ENCODE measurements at regions not wholly inside any gene's neighbourhood (a gene's known extent, or its start where the extent isn't known, plus 50 kb on each side); places are given as distances from the start of the nearest gene placed in this dataset.

DNA sequence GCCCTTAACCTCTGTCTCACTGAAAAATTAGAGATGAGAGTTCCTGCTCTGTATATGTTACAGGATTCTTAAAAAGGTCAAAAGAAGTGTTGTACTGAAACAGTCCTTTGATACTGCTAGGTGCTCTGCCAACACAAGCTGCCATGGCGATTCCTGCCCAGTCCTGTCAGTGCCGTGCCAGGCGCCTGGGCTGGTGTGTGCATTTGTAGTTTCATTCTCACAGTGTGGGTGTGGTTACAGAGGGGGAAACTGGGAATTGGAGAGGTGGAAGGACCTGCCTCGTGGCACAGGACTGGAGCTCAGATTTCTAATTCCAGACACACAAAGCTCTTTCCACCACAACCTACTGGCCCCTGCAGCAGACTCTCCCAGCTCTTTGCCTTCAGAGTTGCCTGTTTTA, 122.3 kb upstream of the RAB6C start:
- Histone ChIP-seq H3K4me3 (ENCODE audit: control insufficient read depth in 2 of 3, extremely low read depth in 1 of 3, insufficient read depth in 2 of 3, low read depth in 1 of 3, low read length in 3 of 3) (no peak overlapping the region), H3K4me2 (ENCODE audit: control insufficient read depth, extremely low read depth, insufficient read depth, low read depth, low read length) (peak overlapping the region; percentile 25), H3K4me1 (ENCODE audit: control insufficient read depth, extremely low read depth, insufficient read depth, low read length) (no peaks in the 10 kb centered on the region), H3K36me3 (ENCODE audit: control insufficient read depth in 2 of 2, extremely low read depth in 1 of 2, insufficient read depth in 2 of 2, low read length in 2 of 2) (no peaks in the 10 kb centered on the region), H3K9me1 (ENCODE audit: control insufficient read depth, extremely low read depth, insufficient read depth, low read length) (no peaks in the 10 kb centered on the region), H2AFZ (ENCODE audit: control insufficient read depth, low read length) (peak overlapping the region; percentile 80), H3K79me2 (ENCODE audit: control insufficient read depth, insufficient read depth, low read length) (no peaks in the 10 kb centered on the region), H3K9me3 (ENCODE audit: control insufficient read depth, low read depth, low read length) (no peaks in the 10 kb centered on the region), H3K9ac (ENCODE audit: control insufficient read depth, extremely low read depth, insufficient read depth, low read length) (no peak overlapping the region), H4K20me1 (ENCODE audit: control insufficient read depth, extremely low read depth, insufficient read depth, low read length) (no peaks in the 10 kb centered on the region), H3K27ac (ENCODE audit: control insufficient read depth, insufficient read depth, low read length) (no peak overlapping the region), H3K27me3 (ENCODE audit: control insufficient read depth, extremely low read depth, insufficient read depth, low read length) (no peaks in the 10 kb centered on the region)
- dilution Hi-C loops (cut with MboI; ENCODE audit: extremely low pct_ligation_motif_present, low sequenced_read_pairs) = no loop called here
- no peak for DNase-seq (ENCODE audit: low read depth, low spot score)
- FAIRE-seq = no peak
- no peak for TF ChIP-seq EZH2 (IDR thresholded peaks at IDR 0.05; ENCODE audit: low read length)
- TF ChIP-seq, protein P1, sequence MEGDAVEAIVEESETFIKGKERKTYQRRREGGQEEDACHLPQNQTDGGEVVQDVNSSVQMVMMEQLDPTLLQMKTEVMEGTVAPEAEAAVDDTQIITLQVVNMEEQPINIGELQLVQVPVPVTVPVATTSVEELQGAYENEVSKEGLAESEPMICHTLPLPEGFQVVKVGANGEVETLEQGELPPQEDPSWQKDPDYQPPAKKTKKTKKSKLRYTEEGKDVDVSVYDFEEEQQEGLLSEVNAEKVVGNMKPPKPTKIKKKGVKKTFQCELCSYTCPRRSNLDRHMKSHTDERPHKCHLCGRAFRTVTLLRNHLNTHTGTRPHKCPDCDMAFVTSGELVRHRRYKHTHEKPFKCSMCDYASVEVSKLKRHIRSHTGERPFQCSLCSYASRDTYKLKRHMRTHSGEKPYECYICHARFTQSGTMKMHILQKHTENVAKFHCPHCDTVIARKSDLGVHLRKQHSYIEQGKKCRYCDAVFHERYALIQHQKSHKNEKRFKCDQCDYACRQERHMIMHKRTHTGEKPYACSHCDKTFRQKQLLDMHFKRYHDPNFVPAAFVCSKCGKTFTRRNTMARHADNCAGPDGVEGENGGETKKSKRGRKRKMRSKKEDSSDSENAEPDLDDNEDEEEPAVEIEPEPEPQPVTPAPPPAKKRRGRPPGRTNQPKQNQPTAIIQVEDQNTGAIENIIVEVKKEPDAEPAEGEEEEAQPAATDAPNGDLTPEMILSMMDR (optimal IDR thresholded peaks at IDR 0.05 in 1 of 3, IDR thresholded peaks at IDR 0.05 in 1 of 3, conservative IDR thresholded peaks at IDR 0.05 in 1 of 3; ENCODE audit: extremely low read depth in 1 of 3, insufficient read depth in 2 of 3, low read length in 3 of 3) = no peak

DNA sequence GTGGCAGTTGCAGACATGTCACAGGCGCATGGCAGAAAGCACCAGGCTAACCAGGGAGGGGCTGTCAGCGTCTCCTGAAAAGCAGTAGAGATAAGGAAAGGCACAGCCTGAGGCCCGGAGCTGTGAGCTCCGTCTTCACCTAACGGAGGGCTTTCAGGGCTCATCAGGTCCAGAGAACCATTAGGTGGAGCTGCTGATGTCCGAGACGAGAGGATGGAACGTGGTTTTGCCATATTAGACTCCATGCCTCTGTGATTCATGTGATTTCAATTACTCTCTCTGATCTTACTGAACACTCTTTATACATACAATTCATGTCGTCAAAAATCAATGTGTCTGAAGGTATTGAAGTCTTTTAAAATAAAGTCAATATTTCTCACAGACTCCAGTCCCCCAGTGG, 120.3 kb upstream of the RAB6C start:
- dilution Hi-C loops (cut with MboI; ENCODE audit: extremely low pct_ligation_motif_present, low sequenced_read_pairs) = no loop called here
- H3K36me3 ChIP-seq (ENCODE audit: control insufficient read depth in 2 of 2, extremely low read depth in 1 of 2, insufficient read depth in 2 of 2, low read length in 2 of 2) = no peaks in the 10 kb centered on the region
- no peaks in the 10 kb centered on the region for H3K27me3 ChIP-seq (ENCODE audit: control insufficient read depth, extremely low read depth, insufficient read depth, low read length)
- no peaks in the 10 kb centered on the region for H3K4me1 ChIP-seq (ENCODE audit: control insufficient read depth, extremely low read depth, insufficient read depth, low read length)
- TF ChIP-seq, protein P1 (optimal IDR thresholded peaks at IDR 0.05 in 1 of 3, IDR thresholded peaks at IDR 0.05 in 1 of 3, conservative IDR thresholded peaks at IDR 0.05 in 1 of 3; ENCODE audit: extremely low read depth in 1 of 3, insufficient read depth in 2 of 3, low read length in 3 of 3) = no peak
- TF ChIP-seq EZH2 (IDR thresholded peaks at IDR 0.05; ENCODE audit: low read length) = no peak
- H3K9me1 ChIP-seq (ENCODE audit: control insufficient read depth, extremely low read depth, insufficient read depth, low read length) = no peaks in the 10 kb centered on the region
- H3K4me2 ChIP-seq (ENCODE audit: control insufficient read depth, extremely low read depth, insufficient read depth, low read depth, low read length) = no peak overlapping the region
- no peak overlapping the region for H2AFZ ChIP-seq (ENCODE audit: control insufficient read depth, low read length)
- H3K4me3 ChIP-seq (ENCODE audit: control insufficient read depth in 2 of 3, extremely low read depth in 1 of 3, insufficient read depth in 2 of 3, low read depth in 1 of 3, low read length in 3 of 3) = no peak overlapping the region
- no peak overlapping the region for H3K27ac ChIP-seq (ENCODE audit: control insufficient read depth, insufficient read depth, low read length)
- H3K79me2 ChIP-seq (ENCODE audit: control insufficient read depth, insufficient read depth, low read length) = no peaks in the 10 kb centered on the region
- H3K9me3 ChIP-seq (ENCODE audit: control insufficient read depth, low read depth, low read length) = no peaks in the 10 kb centered on the region
- H4K20me1 ChIP-seq (ENCODE audit: control insufficient read depth, extremely low read depth, insufficient read depth, low read length) = no peaks in the 10 kb centered on the region
- DNase-seq (ENCODE audit: low read depth, low spot score) (no peak), FAIRE-seq (no peak)
- H3K9ac ChIP-seq (ENCODE audit: control insufficient read depth, extremely low read depth, insufficient read depth, low read length) = no peak overlapping the region
